A673 (cell line): ENCODE measurements at regions not wholly inside any gene's neighbourhood (a gene's known extent, or its start where the extent isn't known, plus 50 kb on each side); places are given as distances from the start of the nearest gene placed in this dataset.

Experiments
- BruUV-seq: library from RNA; stranded (reverse); fragments of 400-500 nt; replicated peaks from 2 replicates; lab custom pipeline; 2021; lab: Mats Ljungman, UMichigan
- CTCF ChIA-PET: fragments of 300-600 bp; sonication (Branson Sonifier 250); formaldehyde crosslinking; loops from one replicate; lab custom pipeline; 2022; ENCODE audit warnings: antibody characterized with exemption; lab: Charles Lee
- POLR2A ChIA-PET: fragments of 300-600 bp; sonication (Branson Sonifier 250); formaldehyde crosslinking; loops from one replicate; lab custom pipeline; 2022; ENCODE audit warnings: antibody characterized with exemption; ENCODE audit not compliant: low non-redundant PET; lab: Charles Lee
- DNase-seq: peaks from one replicate; pipeline ENCODE4 v3.0.0-alpha.2; 2015; ENCODE audit warnings: low spot score
- H3K27ac ChIP-seq: fragments of 200-600 bp; sonication (generic); 2 replicates; pipeline ENCODE4 v1.5.1; 2016; ENCODE audit warnings: mixed run types, low read depth, mild to moderate bottlenecking, mixed read lengths, antibody characterized with exemption, low read length; ENCODE audit not compliant: poor library complexity, severe bottlenecking
- H3K27me3 ChIP-seq: fragments of 200-600 bp; sonication (generic); replicated peaks from 2 replicates; pipeline ENCODE4 v1.6.1; 2017; ENCODE audit warnings: mixed run types, low read depth, mild to moderate bottlenecking, mixed read lengths, antibody characterized with exemption, low read length; ENCODE audit not compliant: insufficient read depth, poor library complexity
- H3K36me3 ChIP-seq: fragments of 200-600 bp; sonication (generic); 2 replicates; pipeline ENCODE4 v1.6.1; 2016; ENCODE audit warnings: mixed run types, mild to moderate bottlenecking, mixed read lengths, antibody characterized with exemption, low read length; ENCODE audit not compliant: insufficient read depth, poor library complexity, severe bottlenecking
- H3K4me1 ChIP-seq: fragments of 200-600 bp; sonication (generic); 2 replicates; pipeline ENCODE4 v1.6.1; 2017; ENCODE audit warnings: mixed run types, mild to moderate bottlenecking, mixed read lengths, antibody characterized with exemption, low read length; ENCODE audit not compliant: insufficient read depth, poor library complexity, severe bottlenecking
- H3K4me3 ChIP-seq: fragments of 200-600 bp; sonication (generic); 2 replicates; pipeline ENCODE4 v1.5.1; 2016; ENCODE audit warnings: low read depth, mixed run types, mild to moderate bottlenecking, mixed read lengths, low read length; ENCODE audit not compliant: poor library complexity, severe bottlenecking
- H3K9me3 ChIP-seq: fragments of 200-600 bp; sonication (generic); 2 replicates; pipeline ENCODE4 v1.6.1; 2016; ENCODE audit warnings: mixed run types, low read depth, mild to moderate bottlenecking, mixed read lengths, antibody characterized with exemption, low read length; ENCODE audit not compliant: poor library complexity, severe bottlenecking
- CTCF ChIP-seq: fragments of 300-800, 200-600 bp; sonication (generic); conservative IDR thresholded peaks from 2 replicates; pipeline ENCODE4 v1.5.1; 2017; ENCODE audit warnings: low read depth, mild to moderate bottlenecking, antibody characterized with exemption, low read length, moderate library complexity, mixed read lengths
- EZH2 ChIP-seq: fragments of 200-600 bp; sonication (generic); IDR thresholded peaks from 2 replicates; pipeline ENCODE4 v1.6.1; 2017; ENCODE audit warnings: borderline replicate concordance, low read depth, mild to moderate bottlenecking, mixed read lengths, antibody characterized with exemption, low read length; ENCODE audit not compliant: poor library complexity, severe bottlenecking
- intact Hi-C: fragments of 100-400 bp; cut with micrococcal nuclease; formaldehyde crosslinking; loops from one replicate; pipeline ENCODE4 v1.10.0; 2022; ENCODE audit not compliant: unreplicated experiment

- BruUV-seq, result no TSS peak
- Histone ChIP-seq H3K36me3 (no peaks in the 10 kb centered on the region), H3K4me3 (no peak overlapping the region), H3K27me3 (no peaks in the 10 kb centered on the region), H3K9me3 (no peaks in the 10 kb centered on the region), H3K27ac (no peak overlapping the region), H3K4me1 (peaks cover 11% of the 10 kb centered on the region)
- TF ChIP-seq CTCF, result no peak
- TF ChIP-seq EZH2, result no peak
- no peak for DNase-seq
- ChIA-PET POLR2A (no interaction called here), CTCF (no interaction called here)
- intact Hi-C loops, result no loop called here
Observed at GRCh38 chr2:120909102-120909501, 173.4 kb downstream of the GLI2 start.

- Histone ChIP-seq H3K4me3 (no peak overlapping the region), H3K36me3 (no peaks in the 10 kb centered on the region), H3K27me3 (no peaks in the 10 kb centered on the region), H3K9me3 (no peaks in the 10 kb centered on the region), H3K27ac (no peak overlapping the region), H3K4me1 (peaks cover 9% of the 10 kb centered on the region)
- intact Hi-C loops, result no loop called here
- no peak for TF ChIP-seq EZH2
- no peak for DNase-seq
- ChIA-PET POLR2A (no interaction called here), CTCF (no interaction called here)
- BruUV-seq, result no TSS peak
Observed at GRCh38 chr2:120910164-120910563, 174.5 kb downstream of the GLI2 start.

GRCh38 chr2:120910956-120911951, 175.6 kb downstream of the GLI2 start:
- H3K36me3 ChIP-seq, result no peaks in the 10 kb centered on the region
- no peaks in the 10 kb centered on the region for H3K9me3 ChIP-seq
- TF ChIP-seq EZH2 (no peak), CTCF (no peak)
- H3K27ac ChIP-seq, result no peak overlapping the region
- BruUV-seq, result no TSS peak
- ChIA-PET CTCF (no interaction called here), POLR2A (interaction anchor here (0.6 kb wide), 1 partner anchor 136 kb away, joined by 3 read pairs; no protein-coding TSS in a partner anchor)
- no peaks in the 10 kb centered on the region for H3K27me3 ChIP-seq
- no peak overlapping the region for H3K4me3 ChIP-seq
- intact Hi-C loops, result no loop called here
- H3K4me1 ChIP-seq, result peaks cover 12% of the 10 kb centered on the region
- no peak for DNase-seq
